Hepatocyte (in vitro differentiated cells): ENCODE measurements at regions not wholly inside any gene's neighbourhood (a gene's known extent, or its start where the extent isn't known, plus 50 kb on each side); places are given as distances from the start of the nearest gene placed in this dataset.

ENCODE experiments used
- EZH2 ChIP-seq: fragments of 200-600 bp; sonication (generic); IDR thresholded peaks from 2 replicates; pipeline ENCODE4 v1.6.1; 2016; ENCODE audit warnings: antibody characterized with exemption, mild to moderate bottlenecking, borderline replicate concordance
- EZH2phosphoT487 ChIP-seq: fragments of 200-600 bp; sonication (generic); IDR thresholded peaks from one replicate; pipeline ENCODE4 v1.6.1; 2018; ENCODE audit warnings: antibody characterized with exemption, mild to moderate bottlenecking, low read depth, moderate library complexity; ENCODE audit not compliant: unreplicated experiment, severe bottlenecking
- TF ChIP-seq, protein P1 (sequence below): fragments of 200-600 bp; sonication (generic); IDR thresholded peaks from 2 replicates; pipeline ENCODE4 v1.5.1; 2016; ENCODE audit warnings: antibody characterized with exemption, mild to moderate bottlenecking; ENCODE audit not compliant: poor library complexity

GRCh38 chr2:158743466-158743865 is 51.7 kb upstream of the DAPL1 start:
- TF ChIP-seq, protein P1, sequence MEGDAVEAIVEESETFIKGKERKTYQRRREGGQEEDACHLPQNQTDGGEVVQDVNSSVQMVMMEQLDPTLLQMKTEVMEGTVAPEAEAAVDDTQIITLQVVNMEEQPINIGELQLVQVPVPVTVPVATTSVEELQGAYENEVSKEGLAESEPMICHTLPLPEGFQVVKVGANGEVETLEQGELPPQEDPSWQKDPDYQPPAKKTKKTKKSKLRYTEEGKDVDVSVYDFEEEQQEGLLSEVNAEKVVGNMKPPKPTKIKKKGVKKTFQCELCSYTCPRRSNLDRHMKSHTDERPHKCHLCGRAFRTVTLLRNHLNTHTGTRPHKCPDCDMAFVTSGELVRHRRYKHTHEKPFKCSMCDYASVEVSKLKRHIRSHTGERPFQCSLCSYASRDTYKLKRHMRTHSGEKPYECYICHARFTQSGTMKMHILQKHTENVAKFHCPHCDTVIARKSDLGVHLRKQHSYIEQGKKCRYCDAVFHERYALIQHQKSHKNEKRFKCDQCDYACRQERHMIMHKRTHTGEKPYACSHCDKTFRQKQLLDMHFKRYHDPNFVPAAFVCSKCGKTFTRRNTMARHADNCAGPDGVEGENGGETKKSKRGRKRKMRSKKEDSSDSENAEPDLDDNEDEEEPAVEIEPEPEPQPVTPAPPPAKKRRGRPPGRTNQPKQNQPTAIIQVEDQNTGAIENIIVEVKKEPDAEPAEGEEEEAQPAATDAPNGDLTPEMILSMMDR, result no peak
- TF ChIP-seq EZH2 (no peak), EZH2phosphoT487 (no peak)
